H1 (cell line): ENCODE measurements at regions not wholly inside any gene's neighbourhood (a gene's known extent, or its start where the extent isn't known, plus 50 kb on each side); places are given as distances from the start of the nearest gene placed in this dataset.

Experiments used
- CTCF ChIA-PET: fragments of 300-600 bp; sonication (Branson Sonifier 250); formaldehyde crosslinking; loops from one replicate; lab custom pipeline; 2021; ENCODE audit not compliant: partially characterized antibody; lab: Charles Lee
- POLR2A ChIA-PET: fragments of 300-600 bp; sonication (Branson Sonifier 250); formaldehyde crosslinking; loops from one replicate; lab custom pipeline; 2021; ENCODE audit warnings: inconsistent platforms; ENCODE audit not compliant: partially characterized antibody; lab: Charles Lee
- DNase-seq, 2 experiments: peaks; one replicate each; pipeline versions ENCODE4 v3.0.0 to v3.0.0-alpha.2; 2010 to 2022; ENCODE audit warnings: low spot score in 2 of 2, low read depth in 1 of 2, mixed read lengths in 1 of 2
- FAIRE-seq: peaks from 2 replicates; lab custom pipeline; 2011; peaks lifted over from hg19 to GRCh38; lab: Jason Lieb, UNC
- H2AFZ ChIP-seq: 2 replicates; pipeline ENCODE4 v1.8.1; 2012; ENCODE audit warnings: low read length, inconsistent platforms
- H2AK5ac ChIP-seq: 2 replicates; pipeline ENCODE4 v1.6.1; 2013; ENCODE audit warnings: low read depth, low read length
- H2BK120ac ChIP-seq: replicated peaks from 2 replicates; pipeline ENCODE3; 2013; ENCODE audit warnings: low read depth, low read length, inconsistent platforms
- H2BK12ac ChIP-seq: 2 replicates; pipeline ENCODE4 v1.6.1; 2013; ENCODE audit warnings: low read depth, low read length
- H2BK15ac ChIP-seq: 2 replicates; pipeline ENCODE4 v1.6.1; 2013; ENCODE audit warnings: low read length
- H2BK20ac ChIP-seq: 2 replicates; pipeline ENCODE4 v1.6.1; 2013; ENCODE audit warnings: low read length
- H2BK5ac ChIP-seq: 2 replicates; pipeline ENCODE4 v1.6.1; 2013; ENCODE audit warnings: low read depth, low read length
- H3K14ac ChIP-seq: 2 replicates; pipeline ENCODE4 v1.6.1; 2013; ENCODE audit warnings: inconsistent platforms; ENCODE audit not compliant: insufficient read length
- H3K18ac ChIP-seq: 2 replicates; pipeline ENCODE4 v1.6.1; 2013; ENCODE audit warnings: low read length; ENCODE audit errors: extremely low read depth
- H3K23ac ChIP-seq: 2 replicates; pipeline ENCODE4 v1.6.1; 2013; ENCODE audit warnings: inconsistent platforms; ENCODE audit not compliant: insufficient read length
- H3K23me2 ChIP-seq: 2 replicates; pipeline ENCODE4 v1.6.1; 2013; ENCODE audit warnings: low read depth, low read length
- H3K27ac ChIP-seq: 2 replicates; pipeline ENCODE4 v1.6.1; 2011; ENCODE audit warnings: low read depth, low read length, inconsistent platforms
- H3K27me3 ChIP-seq, 4 experiments: replicated peaks in 1 of 4; 1 replicate in 1 of 4; 2 replicates in 3 of 4; pipeline versions ENCODE4 v1.6.1 to v1.8.1; 2011 to 2013; ENCODE audit warnings: low read length in 3 of 4, mild to moderate bottlenecking in 3 of 4, inconsistent platforms in 2 of 4, mixed read lengths in 2 of 4, moderate library complexity in 1 of 4; ENCODE audit not compliant: control insufficient read depth in 3 of 4, insufficient read depth in 3 of 4; ENCODE audit errors: extremely low read depth in 1 of 4
- H3K36me3 ChIP-seq, 4 experiments: 2 replicates each; pipeline versions ENCODE4 v1.6.1 to v1.8.1; 2011 to 2013; ENCODE audit warnings: mild to moderate bottlenecking in 4 of 4, low read length in 3 of 4, moderate library complexity in 2 of 4, control low read depth in 1 of 4, inconsistent platforms in 1 of 4; ENCODE audit not compliant: insufficient read depth in 4 of 4, control insufficient read depth in 2 of 4
- H3K4ac ChIP-seq: replicated peaks from 2 replicates; pipeline ENCODE3; 2013; ENCODE audit warnings: low read length, low read depth, mixed read lengths, inconsistent platforms; ENCODE audit not compliant: insufficient read length
- H3K4me1 ChIP-seq, 4 experiments: replicated peaks in 1 of 4; 1 replicate in 1 of 4; 2 replicates in 3 of 4; pipeline versions ENCODE4 v1.6.1 to v1.8.1; 2011 to 2013; ENCODE audit warnings: low read length in 3 of 4, inconsistent platforms in 2 of 4, mixed read lengths in 1 of 4; ENCODE audit not compliant: insufficient read depth in 4 of 4, control insufficient read depth in 3 of 4
- H3K4me2 ChIP-seq, 2 experiments: 2 replicates each; pipeline versions ENCODE4 v1.6.1 to v1.8.1; 2011 to 2013; ENCODE audit warnings: low read depth in 2 of 2, low read length in 2 of 2, control low read depth in 1 of 2, inconsistent platforms in 1 of 2, mild to moderate bottlenecking in 1 of 2; ENCODE audit not compliant: insufficient read depth in 1 of 2
- H3K4me3 ChIP-seq, 4 experiments: fragments of 200-600, 300-600 bp in 1 of 4; sonication (generic), shearing (Covaris generic), sonication (Bioruptor Twin) in 1 of 4; 2 replicates each; pipeline versions ENCODE4 v1.5.1 to v1.8.1; 2011 to 2016; ENCODE audit warnings: low read length in 4 of 4, low read depth in 3 of 4, control low read depth in 2 of 4, inconsistent platforms in 2 of 4, mild to moderate bottlenecking in 2 of 4, mixed read lengths in 1 of 4, moderate library complexity in 1 of 4; ENCODE audit not compliant: insufficient read depth in 2 of 4; ENCODE audit errors: extremely low read depth in 1 of 4
- H3K56ac ChIP-seq: replicated peaks from 2 replicates; pipeline ENCODE3; 2013; ENCODE audit warnings: low read depth, mild to moderate bottlenecking, mixed read lengths, low read length, inconsistent platforms; ENCODE audit not compliant: insufficient read length
- H3K79me1 ChIP-seq: 2 replicates; pipeline ENCODE4 v1.6.1; 2013; ENCODE audit warnings: low read depth, low read length, control low read depth
- H3K79me2 ChIP-seq, 2 experiments: 2 replicates each; pipeline versions ENCODE4 v1.6.1 to v1.8.1; 2012 to 2013; ENCODE audit warnings: low read length in 2 of 2, mild to moderate bottlenecking in 2 of 2, inconsistent platforms in 1 of 2; ENCODE audit not compliant: insufficient read depth in 2 of 2, control insufficient read depth in 1 of 2
- H3K9ac ChIP-seq, 4 experiments: replicated peaks in 1 of 4; 1 replicate in 1 of 4; 2 replicates in 3 of 4; pipeline versions ENCODE4 v1.6.1 to v1.8.1; 2011 to 2013; ENCODE audit warnings: low read depth in 3 of 4, low read length in 3 of 4, control low read depth in 2 of 4, mild to moderate bottlenecking in 2 of 4, moderate library complexity in 2 of 4, inconsistent platforms in 1 of 4; ENCODE audit errors: extremely low read depth in 1 of 4
- H3K9me3 ChIP-seq, 2 experiments: 2 replicates each; pipeline versions ENCODE4 v1.6.1 to v1.8.1; 2012 to 2013; ENCODE audit warnings: mild to moderate bottlenecking in 2 of 2, moderate library complexity in 2 of 2, control low read depth in 1 of 2, inconsistent platforms in 1 of 2, low read depth in 1 of 2, low read length in 1 of 2, mixed read lengths in 1 of 2; ENCODE audit not compliant: insufficient read depth in 2 of 2
- H4K20me1 ChIP-seq, 2 experiments: replicated peaks in 1 of 2; 2 replicates each; pipeline versions ENCODE3 to v1.8.1; 2011 to 2013; ENCODE audit warnings: inconsistent platforms in 2 of 2, low read length in 2 of 2, mild to moderate bottlenecking in 1 of 2; ENCODE audit not compliant: insufficient read depth in 2 of 2, control insufficient read depth in 1 of 2
- H4K5ac ChIP-seq: 2 replicates; pipeline ENCODE4 v1.6.1; 2013; ENCODE audit warnings: low read length, low read depth, mixed read lengths, inconsistent platforms; ENCODE audit not compliant: insufficient read length
- H4K8ac ChIP-seq: 2 replicates; pipeline ENCODE4 v1.8.0; 2013; ENCODE audit warnings: mild to moderate bottlenecking, moderate library complexity, low read length, inconsistent platforms; ENCODE audit not compliant: insufficient read depth; ENCODE audit errors: extremely low read depth
- H4K91ac ChIP-seq: replicated peaks from 2 replicates; pipeline ENCODE3; 2013; ENCODE audit warnings: low read length, mixed read lengths, inconsistent platforms; ENCODE audit not compliant: insufficient read length
- CBX8 ChIP-seq: fragments of 300-800, 300-1000 bp; sonication (generic); IDR thresholded peaks from 2 replicates; pipeline ENCODE4 v1.7.1; 2016; ENCODE audit warnings: low read depth, low read length, borderline replicate concordance
- CEBPB ChIP-seq: IDR thresholded peaks from 2 replicates; pipeline ENCODE4 v1.6.1; 2012; ENCODE audit warnings: low read depth, low read length
- CHD2 ChIP-seq: IDR thresholded peaks from 2 replicates; pipeline ENCODE4 v1.6.1; 2012; ENCODE audit warnings: low read length, improper control_type of control experiment
- CREB1 ChIP-seq: IDR thresholded peaks from 2 replicates; pipeline ENCODE4 v1.6.1; 2012; ENCODE audit warnings: inconsistent platforms
- EP300 ChIP-seq, 2 experiments: IDR thresholded peaks; 1 replicate in 1 of 2; 2 replicates in 1 of 2; pipeline ENCODE4 v1.6.1; 2011 to 2012; ENCODE audit warnings: low read depth in 2 of 2, low read length in 2 of 2, mild to moderate bottlenecking in 2 of 2, borderline replicate concordance in 1 of 2, inconsistent platforms in 1 of 2, moderate library complexity in 1 of 2
- PHF8 ChIP-seq: fragments of 200-600 bp; sonication (generic); conservative IDR thresholded peaks from 2 replicates; pipeline ENCODE4 v1.7.1; 2012; ENCODE audit warnings: low read depth, mild to moderate bottlenecking, inconsistent platforms, low read length, moderate library complexity
- POLR2AphosphoS5 ChIP-seq: IDR thresholded peaks from 2 replicates; pipeline ENCODE4 v1.6.1; 2011; ENCODE audit warnings: low read depth, low read length
- RFX5 ChIP-seq: IDR thresholded peaks from 2 replicates; pipeline ENCODE4 v1.6.1; 2011; ENCODE audit warnings: low read depth, low read length, improper control_type of control experiment, borderline replicate concordance
- SAP30 ChIP-seq: fragments of 300-600 bp; sonication (generic); IDR thresholded peaks from 2 replicates; pipeline ENCODE4 v1.7.1; 2012; ENCODE audit warnings: low read length, moderate library complexity, mild to moderate bottlenecking, inconsistent platforms; ENCODE audit not compliant: insufficient read depth, insufficient replicate concordance
- SIN3A ChIP-seq, 2 experiments: IDR thresholded peaks in 1 of 2; conservative IDR thresholded peaks in 1 of 2; 2 replicates each; pipeline ENCODE4 v1.6.1; 2011 to 2012; ENCODE audit warnings: low read length in 2 of 2, improper control_type of control experiment in 1 of 2, low read depth in 1 of 2, mild to moderate bottlenecking in 1 of 2
- SIX5 ChIP-seq: IDR thresholded peaks from 2 replicates; pipeline ENCODE4 v1.6.1; 2011; ENCODE audit warnings: mild to moderate bottlenecking, low read depth, low read length
- SP2 ChIP-seq: IDR thresholded peaks from 2 replicates; pipeline ENCODE4 v1.6.1; 2012; ENCODE audit warnings: mild to moderate bottlenecking, low read length, inconsistent platforms
- TAF7 ChIP-seq: optimal IDR thresholded peaks from 2 replicates; pipeline ENCODE3; 2011; ENCODE audit warnings: low read depth, mild to moderate bottlenecking, inconsistent platforms, low read length, moderate library complexity, borderline replicate concordance
- YY1 ChIP-seq: IDR thresholded peaks from 2 replicates; pipeline ENCODE4 v1.6.1; 2011; ENCODE audit warnings: low read depth, mild to moderate bottlenecking, low read length
- WGBS, 2 experiments: shearing (Covaris generic) in 1 of 2; methylation state at CpG; one replicate each; pipeline versions ENCODE4 v1.1.6 to v1.1.7; 2013 to 2015; ENCODE audit warnings: low lambda C conversion rate in 2 of 2, mixed read lengths in 2 of 2, inconsistent platforms in 1 of 2, low coverage in 1 of 2, missing lambda C conversion rate in 1 of 2; ENCODE audit not compliant: insufficient replicate concordance in 2 of 2, insufficient coverage in 1 of 2, insufficient read length in 1 of 2; ENCODE audit errors: extremely low coverage in 1 of 2, missing lambda C conversion rate in 1 of 2; 5-methylcytosine and 5-hydroxymethylcytosine counted together

DNA sequence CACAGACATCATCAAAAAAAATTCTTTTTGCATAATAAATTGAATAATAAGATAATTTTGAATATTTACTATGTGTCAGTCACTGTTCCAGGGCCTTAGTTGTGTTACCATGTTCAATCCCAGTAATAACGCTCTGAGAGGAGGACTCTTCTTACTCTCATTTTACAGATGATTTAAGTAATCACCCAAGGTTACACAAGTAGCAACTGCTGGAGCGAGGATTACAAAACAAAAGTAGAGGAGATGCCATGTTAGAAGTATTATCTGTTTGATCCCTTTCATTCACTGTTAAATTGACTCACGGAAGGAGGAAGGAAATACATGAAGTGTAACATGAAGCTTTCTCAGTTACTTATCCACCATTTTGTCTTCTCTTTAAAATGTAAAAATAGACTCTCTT lies 412.8 kb downstream of the NFIB start:
- Histone ChIP-seq H2BK120ac (no peak overlapping the region), H2BK15ac (no peak overlapping the region), H3K9me3 (no peaks in the 10 kb centered on the region), H2AK5ac (no peak overlapping the region), H3K18ac (no peak overlapping the region), H4K5ac (no peak overlapping the region), H3K23ac (no peak overlapping the region), H3K4me2 (no peak overlapping the region), H2BK20ac (no peak overlapping the region), H4K20me1 (no peaks in the 10 kb centered on the region), H3K27me3 (no peaks in the 10 kb centered on the region), H4K91ac (no peak overlapping the region), H3K79me1 (no peaks in the 10 kb centered on the region), H3K4ac (no peak overlapping the region), H3K79me2 (no peaks in the 10 kb centered on the region), H3K9ac (no peak overlapping the region), H3K14ac (no peak overlapping the region), H2AFZ (peak overlapping the region; percentile 89; the same call in 1 of the 2 replicates), H4K8ac (no peak overlapping the region), H2BK12ac (no peak overlapping the region), H3K4me1 (peaks cover 0 to 7% (median 1%) of the 10 kb centered on the region in 4 experiments; a peak in 1 of 7 replicates), H2BK5ac (no peak overlapping the region), H3K56ac (no peak overlapping the region), H3K36me3 (no peaks in the 10 kb centered on the region), H3K4me3 (no peak overlapping the region), H3K27ac (no peak overlapping the region), H3K23me2 (no peaks in the 10 kb centered on the region)
- no peak for TF ChIP-seq TAF7
- no peak for TF ChIP-seq CBX8
- TF ChIP-seq RFX5 = no peak
- TF ChIP-seq CHD2 = no peak
- TF ChIP-seq CEBPB = no peak
- TF ChIP-seq SP2 = no peak
- no peak for TF ChIP-seq YY1
- no peak for TF ChIP-seq SAP30
- no peak for TF ChIP-seq EP300 (IDR thresholded peaks at IDR 0.05; ENCODE audit: borderline replicate concordance in 1 of 2, low read depth in 2 of 2, low read length in 2 of 2)
- no peak for TF ChIP-seq PHF8
- no peak for TF ChIP-seq CREB1
- TF ChIP-seq POLR2AphosphoS5 = no peak
- no peak for TF ChIP-seq SIX5
- TF ChIP-seq SIN3A (conservative IDR thresholded peaks at IDR 0.05 in 1 of 2, IDR thresholded peaks at IDR 0.05 in 1 of 2; ENCODE audit: low read depth in 1 of 2, low read length in 2 of 2) = no peak
- FAIRE-seq (no peak), DNase-seq (no peak)
- 81% methylated on average over 3 of the region's 3 CpGs; no CpG with 5 or more reads in 1 of the 2 experiments for WGBS, 2 experiments
- CTCF ChIA-PET = no interaction called here
- POLR2A ChIA-PET = interaction anchor here (0.6 kb wide), 1 partner anchor 445 kb away, joined by 3 read pairs; no protein-coding TSS in a partner anchor
